Stomach (tissue), 8 donors: ENCODE measurements at regions not wholly inside any gene's neighbourhood (a gene's known extent, or its start where the extent isn't known, plus 50 kb on each side); places are given as distances from the start of the nearest gene placed in this dataset.

Experiments
- DNase-seq, 2 donors: peaks; one replicate each; pipeline versions ENCODE4 v3.0.0 to v3.0.0-alpha.2; 2013 to 2019
- H3K27ac ChIP-seq, 5 donors: fragments of 200-600 bp in 4 of 5; sonication (generic) in 4 of 5; one replicate each; pipeline ENCODE4 v1.5.1; 2013 to 2019; ENCODE audit warnings: mild to moderate bottlenecking in 1 of 5, moderate library complexity in 1 of 5
- H3K27me3 ChIP-seq, 3 donors: fragments of 200-600 bp; sonication (generic); one replicate each; pipeline ENCODE4 v1.5.1; 2017 to 2019; ENCODE audit warnings: mixed run types in 1 of 3
- H3K36me3 ChIP-seq, 4 donors: fragments of 200-600 bp; sonication (generic); 1 replicate in 3 of 4; 2 replicates in 1 of 4; pipeline ENCODE4 v1.5.1; 2016 to 2019
- H3K4me1 ChIP-seq, 4 donors: fragments of 200-600 bp; sonication (generic); one replicate each; pipeline ENCODE4 v1.5.1; 2016 to 2019
- H3K4me3 ChIP-seq, 4 donors: fragments of 200-600 bp; sonication (generic) in 3 of 4; one replicate each; pipeline ENCODE4 v1.5.1; 2016 to 2019; ENCODE audit warnings: mild to moderate bottlenecking in 1 of 4
- H3K9me3 ChIP-seq, 4 donors: fragments of 200-600 bp; sonication (generic); one replicate each; pipeline ENCODE4 v1.5.1; 2016 to 2019
- EP300 ChIP-seq: sonication (generic); formaldehyde crosslinking; IDR thresholded peaks from one replicate; pipeline ENCODE4 v1.6.1; 2017; ENCODE audit warnings: antibody characterized with exemption
- POLR2A ChIP-seq, 4 donors: fragments of 450-650 bp; IDR thresholded peaks; one replicate each; pipeline ENCODE4 v1.6.1; 2016; ENCODE audit warnings: antibody characterized with exemption in 4 of 4, control low read depth in 2 of 4, mild to moderate bottlenecking in 1 of 4, moderate library complexity in 1 of 4
- POLR2AphosphoS5 ChIP-seq, 3 donors: sonication (generic); formaldehyde crosslinking; IDR thresholded peaks; one replicate each; pipeline ENCODE4 v1.6.1; 2016; ENCODE audit warnings: antibody characterized with exemption in 3 of 3
- WGBS, 5 donors: extraction: QIAGEN DNeasy Blood & Tissue Kit in 3 of 5; methylation state at CpG; one replicate each; pipeline versions ENCODE4 v1.1.5 to v1.1.7; 2013 to 2018; 5-methylcytosine and 5-hydroxymethylcytosine counted together
- intact Hi-C: fragments of 100-400 bp; cut with DNase I; formaldehyde crosslinking; loops from one replicate; pipeline ENCODE4 v1.15.1; 2023; ENCODE audit warnings: low total_unique reads
- TF ChIP-seq, protein P1 (sequence below), 7 experiments: fragments of 450-650 bp in 4 of 7; fragments of 200-600 bp in 3 of 7; sonication (generic) in 3 of 7; IDR thresholded peaks; one replicate each; pipeline ENCODE4 v1.5.1; 2016 to 2019; ENCODE audit warnings: antibody characterized with exemption in 7 of 7, control low read depth in 2 of 7, mild to moderate bottlenecking in 1 of 7
- donor health status: healthy with polysubstance abuse.
- donor health status: Bipolar disorder and iron deficiency.
- donor health status: healthy.

DNA sequence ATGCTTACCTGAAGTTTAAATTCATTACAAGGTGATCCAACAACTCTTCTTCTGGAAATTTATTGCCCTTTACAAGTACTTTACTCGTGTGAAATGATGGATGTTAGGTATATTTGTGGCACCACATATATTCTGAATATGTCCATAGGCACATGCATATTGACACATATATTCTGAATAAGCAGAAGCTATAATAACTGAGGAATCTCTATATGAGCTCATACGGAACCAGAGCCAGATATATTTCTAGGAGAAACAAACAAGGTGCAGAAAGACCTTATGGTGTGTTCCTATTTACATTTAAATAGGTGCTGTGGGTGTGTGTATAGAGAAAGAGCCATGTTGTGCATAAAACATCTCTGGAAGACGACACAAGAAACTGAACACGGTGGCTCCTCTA, 456.1 kb upstream of the NPVF start:
- intact Hi-C loops = no loop called here
- no peak for DNase-seq
- TF ChIP-seq, protein P1, sequence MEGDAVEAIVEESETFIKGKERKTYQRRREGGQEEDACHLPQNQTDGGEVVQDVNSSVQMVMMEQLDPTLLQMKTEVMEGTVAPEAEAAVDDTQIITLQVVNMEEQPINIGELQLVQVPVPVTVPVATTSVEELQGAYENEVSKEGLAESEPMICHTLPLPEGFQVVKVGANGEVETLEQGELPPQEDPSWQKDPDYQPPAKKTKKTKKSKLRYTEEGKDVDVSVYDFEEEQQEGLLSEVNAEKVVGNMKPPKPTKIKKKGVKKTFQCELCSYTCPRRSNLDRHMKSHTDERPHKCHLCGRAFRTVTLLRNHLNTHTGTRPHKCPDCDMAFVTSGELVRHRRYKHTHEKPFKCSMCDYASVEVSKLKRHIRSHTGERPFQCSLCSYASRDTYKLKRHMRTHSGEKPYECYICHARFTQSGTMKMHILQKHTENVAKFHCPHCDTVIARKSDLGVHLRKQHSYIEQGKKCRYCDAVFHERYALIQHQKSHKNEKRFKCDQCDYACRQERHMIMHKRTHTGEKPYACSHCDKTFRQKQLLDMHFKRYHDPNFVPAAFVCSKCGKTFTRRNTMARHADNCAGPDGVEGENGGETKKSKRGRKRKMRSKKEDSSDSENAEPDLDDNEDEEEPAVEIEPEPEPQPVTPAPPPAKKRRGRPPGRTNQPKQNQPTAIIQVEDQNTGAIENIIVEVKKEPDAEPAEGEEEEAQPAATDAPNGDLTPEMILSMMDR (IDR thresholded peaks at IDR 0.05) = no peak
- TF ChIP-seq POLR2A (IDR thresholded peaks at IDR 0.05) (no peak), POLR2AphosphoS5 (IDR thresholded peaks at IDR 0.05) (no peak), EP300 (no peak)
- H3K36me3 ChIP-seq = no peaks in the 10 kb centered on the region
- no peaks in the 10 kb centered on the region for H3K9me3 ChIP-seq
- no peaks in the 10 kb centered on the region for H3K4me1 ChIP-seq
- 77 to 84% (median 80%) methylated on average over 4 of the region's 4 CpGs for WGBS, 5 donors
- no peak overlapping the region for H3K4me3 ChIP-seq
- H3K27ac ChIP-seq = no peak overlapping the region
- peaks cover 0 to 6% (median 0%) of the 10 kb centered on the region in 3 donors for H3K27me3 ChIP-seq

DNA sequence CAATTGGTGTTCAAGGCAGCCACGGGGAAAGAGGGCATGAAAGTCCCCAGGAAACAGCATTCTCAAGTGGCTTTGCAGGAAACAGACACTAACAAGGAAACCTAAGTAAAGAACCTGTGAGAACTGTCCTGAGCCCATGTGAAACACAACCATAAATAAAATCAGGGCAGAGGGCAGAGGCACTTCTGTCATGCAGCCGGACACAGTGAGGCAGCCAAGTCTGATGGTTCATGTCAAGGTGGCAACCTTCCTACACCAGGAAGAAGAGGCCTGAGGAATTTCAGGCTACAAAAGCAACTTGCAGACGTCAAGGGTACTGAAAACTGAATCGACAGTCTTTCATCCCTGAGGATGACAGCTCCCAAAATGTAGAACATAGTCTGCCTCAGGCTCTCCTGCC, 458.2 kb upstream of the NPVF start:
- no peaks in the 10 kb centered on the region for H3K36me3 ChIP-seq
- peaks cover 0 to 6% (median 0%) of the 10 kb centered on the region in 3 donors for H3K27me3 ChIP-seq
- WGBS, 5 donors = 56 to 84% (median 71%) methylated on average over 4 of the region's 4 CpGs
- H3K4me3 ChIP-seq = no peak overlapping the region
- no peaks in the 10 kb centered on the region for H3K4me1 ChIP-seq
- no peak for DNase-seq
- no peak overlapping the region for H3K27ac ChIP-seq
- H3K9me3 ChIP-seq = no peaks in the 10 kb centered on the region
- intact Hi-C loops = no loop called here
- no peak for TF ChIP-seq POLR2AphosphoS5 (IDR thresholded peaks at IDR 0.05)
- TF ChIP-seq, protein P1 (IDR thresholded peaks at IDR 0.05) = no peak
- TF ChIP-seq EP300 = no peak
- TF ChIP-seq POLR2A (IDR thresholded peaks at IDR 0.05) = no peak

DNA sequence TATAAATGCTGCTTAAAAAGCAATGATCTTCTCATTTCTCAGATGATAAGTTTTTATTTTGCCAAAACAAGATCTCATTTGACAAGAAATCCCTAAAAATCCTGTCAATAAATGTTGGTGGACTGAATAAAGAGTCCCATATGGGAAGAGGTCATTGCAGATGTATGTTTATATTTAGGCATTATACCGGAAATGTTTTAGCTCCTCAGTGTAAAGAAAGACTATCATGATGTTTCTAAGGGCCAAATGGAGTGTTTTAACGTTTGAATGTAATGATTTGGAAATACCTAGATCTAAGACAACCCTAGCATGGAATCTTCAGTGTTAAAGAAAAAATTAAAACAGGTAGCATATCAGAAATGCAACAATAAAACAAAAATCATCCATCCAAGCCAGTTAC, 457.8 kb upstream of the NFE2L3 start:
- no peak for DNase-seq
- H3K9me3 ChIP-seq = no peaks in the 10 kb centered on the region
- TF ChIP-seq, protein P1 (IDR thresholded peaks at IDR 0.05) = no peak
- H3K27ac ChIP-seq = peak overlapping the region in 1 of 5 donors; percentile 21
- 41 to 54% (median 46%) methylated on average over 2 of the region's 2 CpGs for WGBS, 5 donors
- H3K27me3 ChIP-seq = no peaks in the 10 kb centered on the region
- intact Hi-C loops = no loop called here
- no peak overlapping the region for H3K4me3 ChIP-seq
- no peaks in the 10 kb centered on the region for H3K36me3 ChIP-seq
- no peaks in the 10 kb centered on the region for H3K4me1 ChIP-seq

DNA sequence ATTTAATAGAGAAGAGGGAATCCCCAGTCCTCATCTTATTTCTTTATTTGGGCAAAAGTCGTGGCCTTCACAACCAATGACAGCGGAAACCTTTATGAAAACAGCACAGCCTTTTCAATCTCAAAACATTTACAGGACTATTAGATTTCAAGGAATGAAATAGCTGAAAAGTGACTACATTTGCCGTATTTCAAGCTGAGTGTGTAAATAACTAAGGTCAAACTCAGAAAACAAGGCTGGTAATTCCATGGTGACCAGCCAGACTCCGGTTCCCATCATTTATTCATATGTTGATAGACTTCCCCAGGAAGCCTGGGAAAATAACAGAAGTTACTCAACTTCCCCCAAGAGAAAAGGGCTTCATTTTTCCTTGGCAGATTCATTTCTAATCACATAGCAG, 457.3 kb upstream of the NFE2L3 start:
- TF ChIP-seq POLR2AphosphoS5 (IDR thresholded peaks at IDR 0.05) (no peak), POLR2A (IDR thresholded peaks at IDR 0.05) (no peak), EP300 (no peak)
- TF ChIP-seq, protein P1 (IDR thresholded peaks at IDR 0.05) = no peak
- Histone ChIP-seq H3K9me3 (no peaks in the 10 kb centered on the region), H3K27ac (peak overlapping the region in 2 of 5 donors; percentile 11 to 21), H3K27me3 (no peaks in the 10 kb centered on the region), H3K36me3 (no peaks in the 10 kb centered on the region), H3K4me1 (no peaks in the 10 kb centered on the region), H3K4me3 (no peak overlapping the region)
- WGBS, 5 donors = 53 to 64% (median 60%) methylated on average over 4 of the region's 4 CpGs
- DNase-seq = peak in 1 of 2 donors; percentile 39
- intact Hi-C loops = no loop called here
